SU-DHL-6 (cell line): ENCODE measurements at regions not wholly inside any gene's neighbourhood (a gene's known extent, or its start where the extent isn't known, plus 50 kb on each side); places are given as distances from the start of the nearest gene placed in this dataset.

Experiments used
- CTCF ChIP-seq: fragments of 200-600 bp; sonication (generic); IDR thresholded peaks from one replicate; pipeline ENCODE4 v1.5.1; 2017; ENCODE audit warnings: antibody characterized with exemption, mild to moderate bottlenecking, low read length, moderate library complexity; ENCODE audit not compliant: insufficient read depth, poor library complexity, severe bottlenecking
- EZH2phosphoT487 ChIP-seq: fragments of 200-600 bp; sonication (generic), shearing (Covaris generic); conservative IDR thresholded peaks from 2 replicates; pipeline ENCODE4 v1.6.1; 2018; ENCODE audit warnings: mild to moderate bottlenecking, antibody characterized with exemption, low read length, moderate library complexity, mixed read lengths

GRCh38 chr5:107320376-107320775, 350.4 kb downstream of the EFNA5 start:
- TF ChIP-seq CTCF (no peak), EZH2phosphoT487 (no peak)
